HepG2 (cell line): ENCODE measurements at regions not wholly inside any gene's neighbourhood (a gene's known extent, or its start where the extent isn't known, plus 50 kb on each side); places are given as distances from the start of the nearest gene placed in this dataset.

ENCODE experiments used
- ATAC-seq: fragments of 200-7000 bp; cut with Tn5 transposase; 3 replicates; pipeline ENCODE4 v1.9.1; 2020; ENCODE audit warnings: mild to moderate bottlenecking, moderate library complexity
- BruUV-seq: library from RNA; stranded (reverse); fragments of 400-500 nt; replicated peaks from 2 replicates; lab custom pipeline; 2021; lab: Mats Ljungman, UMichigan
- CTCF ChIA-PET: fragments of 300-600 bp; formaldehyde crosslinking; extraction: SDS; loops from one replicate; lab custom pipeline; 2021; ENCODE audit warnings: low total read pairs, inconsistent platforms, low intra/inter-chr PET ratio; lab: Yijun Ruan, JAX
- POLR2A ChIA-PET: fragments of 350-600 bp; sonication (Branson Sonifier 250); formaldehyde crosslinking; loops from one replicate; lab custom pipeline; 2020; ENCODE audit warnings: antibody characterized with exemption, inconsistent platforms; lab: Yijun Ruan, JAX
- DNase-seq: peaks from one replicate; pipeline ENCODE4 v3.0.0-alpha.2; 2015; ENCODE audit warnings: low spot score
- FAIRE-seq: peaks from 3 replicates; lab custom pipeline; 2011; peaks lifted over from hg19 to GRCh38; lab: Jason Lieb, UNC
- H2AFZ ChIP-seq: one replicate; pipeline ENCODE4 v1.6.1; 2011; ENCODE audit warnings: low read length, inconsistent platforms
- H3K27ac ChIP-seq: fragments of 300-600 bp; 3 replicates; pipeline ENCODE4 v1.8.0; 2011; ENCODE audit warnings: mixed run types, mild to moderate bottlenecking, mixed read lengths, low read length, inconsistent platforms; ENCODE audit not compliant: insufficient read depth; ENCODE audit errors: extremely low read length
- H3K27me3 ChIP-seq, 2 experiments: fragments of 200-600 bp in 1 of 2; 2 replicates in 1 of 2; 3 replicates in 1 of 2; pipeline versions ENCODE4 v1.6.0 to v1.8.0; 2011; ENCODE audit warnings: low read length in 2 of 2, mild to moderate bottlenecking in 2 of 2, moderate library complexity in 2 of 2, inconsistent platforms in 1 of 2; ENCODE audit not compliant: insufficient read depth in 2 of 2, control insufficient read depth in 1 of 2
- H3K36me3 ChIP-seq, 2 experiments: fragments of 200-600 bp in 1 of 2; replicated peaks in 1 of 2; 2 replicates in 1 of 2; 3 replicates in 1 of 2; pipeline versions ENCODE4 v1.5.1 to v1.8.0; 2011; ENCODE audit warnings: low read length in 2 of 2, inconsistent platforms in 1 of 2; ENCODE audit not compliant: insufficient read depth in 2 of 2, control insufficient read depth in 1 of 2
- H3K4me1 ChIP-seq: 2 replicates; pipeline ENCODE4 v1.5.1; 2012; ENCODE audit warnings: low read length, inconsistent platforms; ENCODE audit not compliant: insufficient read depth
- H3K4me2 ChIP-seq: 2 replicates; pipeline ENCODE4 v1.6.0; 2011; ENCODE audit warnings: low read depth, low read length, inconsistent platforms
- H3K4me3 ChIP-seq, 3 experiments: fragments of 200-600 bp in 1 of 3; sonication (generic), shearing (Covaris generic) in 1 of 3; replicated peaks in 1 of 3; 2 replicates each; pipeline ENCODE4 v1.5.1; 2011 to 2016; ENCODE audit warnings: low read length in 3 of 3, inconsistent platforms in 2 of 3, low read depth in 2 of 3, mild to moderate bottlenecking in 2 of 3, control low read depth in 1 of 3, mixed read lengths in 1 of 3; ENCODE audit not compliant: insufficient read depth in 1 of 3
- H3K79me2 ChIP-seq: one replicate; pipeline ENCODE4 v1.6.1; 2011; ENCODE audit warnings: low read length, inconsistent platforms; ENCODE audit not compliant: insufficient read depth
- H3K9ac ChIP-seq: 2 replicates; pipeline ENCODE4 v1.6.0; 2011; ENCODE audit warnings: mild to moderate bottlenecking, low read depth, low read length, inconsistent platforms; ENCODE audit not compliant: insufficient read depth
- H3K9me3 ChIP-seq: 2 replicates; pipeline ENCODE4 v1.5.1; 2012; ENCODE audit warnings: mild to moderate bottlenecking, low read length
- H4K20me1 ChIP-seq: 2 replicates; pipeline ENCODE4 v1.6.0; 2011; ENCODE audit warnings: inconsistent platforms, mild to moderate bottlenecking, low read length, moderate library complexity; ENCODE audit not compliant: insufficient read depth
- ATF1 ChIP-seq: IDR thresholded peaks from 2 replicates; pipeline ENCODE4 v1.6.1; 2016; ENCODE audit warnings: mild to moderate bottlenecking, control low read depth
- CBX1 ChIP-seq: IDR thresholded peaks from one replicate; pipeline ENCODE4 v1.6.1; 2016; ENCODE audit warnings: antibody characterized with exemption, low read depth
- GMEB2 ChIP-seq: IDR thresholded peaks from 2 replicates; pipeline ENCODE4 v1.6.1; 2016; ENCODE audit warnings: missing biosample characterization, missing genetic modification reagents, low read depth
- HOXA5 ChIP-seq: sonication (generic); formaldehyde crosslinking; IDR thresholded peaks from 2 replicates; pipeline ENCODE4 v1.4.0; 2020; ENCODE audit warnings: missing genetic modification reagents
- RAD21 ChIP-seq: fragments of 450-650 bp; formaldehyde crosslinking; IDR thresholded peaks from 2 replicates; pipeline ENCODE4 v1.5.0; 2020; ENCODE audit warnings: mild to moderate bottlenecking
- RELA ChIP-seq: sonication (generic); formaldehyde crosslinking; IDR thresholded peaks from 2 replicates; pipeline ENCODE4 v1.4.0; 2020; ENCODE audit warnings: missing genetic modification reagents
- SAFB2 ChIP-seq: sonication (generic); formaldehyde crosslinking; IDR thresholded peaks from 2 replicates; pipeline ENCODE4 v1.5.1; 2020; ENCODE audit warnings: missing genetic modification reagents, low read depth, mild to moderate bottlenecking, borderline replicate concordance
- TEAD3 ChIP-seq: optimal IDR thresholded peaks from 2 replicates; pipeline ENCODE3; 2016; ENCODE audit warnings: borderline replicate concordance
- ZNF10 ChIP-seq: sonication (generic); formaldehyde crosslinking; IDR thresholded peaks from 2 replicates; pipeline ENCODE4 v1.4.0; 2020; ENCODE audit warnings: mild to moderate bottlenecking, low read depth, missing genetic modification reagents, borderline replicate concordance
- ZNF496 ChIP-seq: sonication (generic); formaldehyde crosslinking; IDR thresholded peaks from 2 replicates; pipeline ENCODE4 v1.8.1; 2023; ENCODE audit warnings: mild to moderate bottlenecking, moderate library complexity, missing genetic modification reagents; ENCODE audit not compliant: insufficient replicate concordance
- WGBS: methylation state at CpG from one replicate; pipeline ENCODE4 v1.1.6; 2017; ENCODE audit warnings: low lambda C conversion rate; 5-methylcytosine and 5-hydroxymethylcytosine counted together
- in situ Hi-C: cut with HindIII; loops from 2 replicates; pipeline ENCODE4 v1.10.0; 2017; ENCODE audit warnings: low pct_unique_long_range_greater_than_20kb; ENCODE audit not compliant: extremely low pct_ligation_motif_present
- intact Hi-C: fragments of 100-400 bp; cut with micrococcal nuclease; formaldehyde crosslinking; loops from one replicate; pipeline ENCODE4 v1.10.0; 2022; ENCODE audit not compliant: unreplicated experiment
- TF ChIP-seq, protein P1 (sequence below): sonication (generic); formaldehyde crosslinking; IDR thresholded peaks from 2 replicates; pipeline ENCODE4 v1.4.0; 2020; ENCODE audit warnings: mild to moderate bottlenecking, missing genetic modification reagents

GRCh38 chr19:28746478-28746877 is 466.5 kb downstream of the UQCRFS1 start:
- in situ Hi-C loops = no loop called here

More at GRCh38 chr19:28746478-28746877, 466.5 kb downstream of the UQCRFS1 start:
- H3K4me2 ChIP-seq = no peak overlapping the region
- intact Hi-C loops = no loop called here
- H2AFZ ChIP-seq = no peak overlapping the region
- no peak for TF ChIP-seq SAFB2
- TF ChIP-seq RELA (CRISPR knock-in tag) = no peak
- no peak for TF ChIP-seq ATF1 (CRISPR knock-in tag)
- TF ChIP-seq, protein P1, sequence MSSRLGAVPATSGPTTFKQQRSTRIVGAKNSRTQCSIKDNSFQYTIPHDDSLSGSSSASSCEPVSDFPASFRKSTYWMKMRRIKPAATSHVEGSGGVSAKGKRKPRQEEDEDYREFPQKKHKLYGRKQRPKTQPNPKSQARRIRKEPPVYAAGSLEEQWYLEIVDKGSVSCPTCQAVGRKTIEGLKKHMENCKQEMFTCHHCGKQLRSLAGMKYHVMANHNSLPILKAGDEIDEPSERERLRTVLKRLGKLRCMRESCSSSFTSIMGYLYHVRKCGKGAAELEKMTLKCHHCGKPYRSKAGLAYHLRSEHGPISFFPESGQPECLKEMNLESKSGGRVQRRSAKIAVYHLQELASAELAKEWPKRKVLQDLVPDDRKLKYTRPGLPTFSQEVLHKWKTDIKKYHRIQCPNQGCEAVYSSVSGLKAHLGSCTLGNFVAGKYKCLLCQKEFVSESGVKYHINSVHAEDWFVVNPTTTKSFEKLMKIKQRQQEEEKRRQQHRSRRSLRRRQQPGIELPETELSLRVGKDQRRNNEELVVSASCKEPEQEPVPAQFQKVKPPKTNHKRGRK (CRISPR knock-in tag) = no peak
- TF ChIP-seq RAD21 (CRISPR knock-in tag) = no peak
- TF ChIP-seq GMEB2 = no peak
- TF ChIP-seq CBX1 = no peak
- TF ChIP-seq TEAD3 (CRISPR knock-in tag) = no peak
- TF ChIP-seq HOXA5 (CRISPR knock-in tag) = no peak
- TF ChIP-seq ZNF10 (CRISPR knock-in tag) = no peak
- TF ChIP-seq ZNF496 = no peak
- no peak for DNase-seq
- no peak overlapping the region for H3K27ac ChIP-seq
- H3K4me3 ChIP-seq = no peak overlapping the region
- no peaks in the 10 kb centered on the region for H4K20me1 ChIP-seq
- ChIA-PET POLR2A (no interaction called here), CTCF (no interaction called here)
- H3K36me3 ChIP-seq = no peaks in the 10 kb centered on the region
- H3K27me3 ChIP-seq = no peaks in the 10 kb centered on the region
- no peaks in the 10 kb centered on the region for H3K79me2 ChIP-seq
- H3K9me3 ChIP-seq = peaks cover 60% of the 10 kb centered on the region
- no peaks in the 10 kb centered on the region for H3K4me1 ChIP-seq
- no peak for FAIRE-seq
- H3K9ac ChIP-seq = no peak overlapping the region
- no peak for ATAC-seq
- BruUV-seq = no TSS peak
- WGBS = 0% methylated on average over 2 of the region's 2 CpGs
